ENCODE measurements at regions not wholly inside any gene's neighbourhood (a gene's known extent, or its start where the extent isn't known, plus 50 kb on each side); places are given as distances from the start of the nearest gene placed in this dataset.

DNA sequence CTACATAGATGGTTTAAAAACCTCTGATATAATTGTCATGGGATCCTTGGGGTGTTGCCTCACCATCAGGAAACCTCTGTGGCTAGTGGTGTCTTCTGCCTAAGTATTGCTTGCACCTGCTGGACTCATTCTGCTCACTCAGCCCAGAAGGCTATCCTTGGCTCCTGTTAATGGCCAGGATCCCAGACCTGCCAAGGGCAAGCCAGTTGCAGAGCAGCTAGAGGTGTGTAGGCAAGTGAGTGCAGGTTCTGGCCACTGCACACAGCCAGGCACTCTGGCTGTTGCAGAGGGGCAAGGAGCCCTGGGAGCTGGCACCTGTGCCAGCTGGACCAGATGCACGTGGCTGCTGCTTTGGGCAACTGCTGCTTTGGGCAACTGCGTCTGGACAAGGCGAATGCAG lies 1125.8 kb downstream of the SI start:
- TF ChIP-seq CHD2 (IDR thresholded peaks at IDR 0.05; ENCODE audit: low read length, partially characterized antibody) = no peak
- TF ChIP-seq, protein P1, sequence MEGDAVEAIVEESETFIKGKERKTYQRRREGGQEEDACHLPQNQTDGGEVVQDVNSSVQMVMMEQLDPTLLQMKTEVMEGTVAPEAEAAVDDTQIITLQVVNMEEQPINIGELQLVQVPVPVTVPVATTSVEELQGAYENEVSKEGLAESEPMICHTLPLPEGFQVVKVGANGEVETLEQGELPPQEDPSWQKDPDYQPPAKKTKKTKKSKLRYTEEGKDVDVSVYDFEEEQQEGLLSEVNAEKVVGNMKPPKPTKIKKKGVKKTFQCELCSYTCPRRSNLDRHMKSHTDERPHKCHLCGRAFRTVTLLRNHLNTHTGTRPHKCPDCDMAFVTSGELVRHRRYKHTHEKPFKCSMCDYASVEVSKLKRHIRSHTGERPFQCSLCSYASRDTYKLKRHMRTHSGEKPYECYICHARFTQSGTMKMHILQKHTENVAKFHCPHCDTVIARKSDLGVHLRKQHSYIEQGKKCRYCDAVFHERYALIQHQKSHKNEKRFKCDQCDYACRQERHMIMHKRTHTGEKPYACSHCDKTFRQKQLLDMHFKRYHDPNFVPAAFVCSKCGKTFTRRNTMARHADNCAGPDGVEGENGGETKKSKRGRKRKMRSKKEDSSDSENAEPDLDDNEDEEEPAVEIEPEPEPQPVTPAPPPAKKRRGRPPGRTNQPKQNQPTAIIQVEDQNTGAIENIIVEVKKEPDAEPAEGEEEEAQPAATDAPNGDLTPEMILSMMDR (IDR thresholded peaks at IDR 0.05) = no peak
- no peak for TF ChIP-seq POLR2A (IDR thresholded peaks at IDR 0.05; ENCODE audit: low read length)
- no peak for TF ChIP-seq GATA3 (IDR thresholded peaks at IDR 0.05; ENCODE audit: borderline replicate concordance)
- no peak for TF ChIP-seq FOSB (CRISPR knock-in tag; IDR thresholded peaks at IDR 0.05)
- TF ChIP-seq BHLHE40 (IDR thresholded peaks at IDR 0.05; ENCODE audit: low read depth, low read length) = no peak
- no peak for TF ChIP-seq NR3C1 (IDR thresholded peaks at IDR 0.05)

All from A549 (cell line).